ENCODE measurements at regions not wholly inside any gene's neighbourhood (a gene's known extent, or its start where the extent isn't known, plus 50 kb on each side); places are given as distances from the start of the nearest gene placed in this dataset.

DNA sequence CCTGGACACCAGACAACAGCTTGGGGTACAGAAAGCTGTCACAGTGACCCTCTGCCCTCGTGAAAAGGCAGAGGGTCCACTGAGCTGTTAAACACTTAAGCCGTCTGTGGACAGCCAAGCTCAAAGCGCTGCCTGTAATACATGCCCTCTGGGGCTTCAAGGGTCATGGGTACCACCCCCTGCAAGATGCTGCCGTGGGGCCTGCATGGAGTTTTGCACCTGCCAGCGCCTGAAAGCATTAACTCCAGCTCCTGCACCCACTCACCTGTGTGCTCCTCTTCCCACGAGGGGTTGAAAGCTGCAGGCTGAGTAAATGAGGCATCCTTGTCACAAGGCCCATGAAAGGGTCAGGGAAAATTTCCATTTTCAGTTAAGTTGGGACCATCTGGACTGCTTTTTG is 70.6 kb upstream of the PHLPP1 start:
- Histone ChIP-seq H3K56ac (ENCODE audit: extremely low read depth, insufficient read depth, low read length) (no peak overlapping the region), H3K79me1 (ENCODE audit: low read depth in 1 of 2, low read length in 2 of 2) (no peaks in the 10 kb centered on the region), H2BK5ac (ENCODE audit: low read depth, low read length, poor library complexity, severe bottlenecking) (no peak overlapping the region), H2AK9ac (replicated peaks; ENCODE audit: low read depth, low read length, poor library complexity) (no peak overlapping the region), H3K9me3 (ENCODE audit: control insufficient read depth, insufficient read depth, low read length) (no peaks in the 10 kb centered on the region; the same call in 1 of the 2 replicates), H2BK120ac (ENCODE audit: low read depth, low read length) (no peak overlapping the region), H2BK15ac (ENCODE audit: low read depth, low read length) (no peak overlapping the region), H3K9me1 (ENCODE audit: insufficient read depth, low read length) (no peaks in the 10 kb centered on the region), H4K5ac (ENCODE audit: low read depth, low read length) (no peak overlapping the region), H4K8ac (ENCODE audit: low read depth in 2 of 2, low read length in 2 of 2) (no peak overlapping the region), H3K4me1 (ENCODE audit: control insufficient read depth, insufficient read depth, low read length) (no peaks in the 10 kb centered on the region), H3K4ac (ENCODE audit: low read depth, low read length) (no peak overlapping the region), H3K4me2 (ENCODE audit: low read depth, low read length) (no peak overlapping the region), H3K27ac (ENCODE audit: insufficient read depth, low read length) (no peak overlapping the region), H3K4me3 (ENCODE audit: insufficient read depth, low read depth, low read length) (no peak overlapping the region), H3K14ac (replicated peaks; ENCODE audit: low read depth, low read length) (no peak overlapping the region), H3K36me3 (ENCODE audit: control insufficient read depth, insufficient read depth, low read length) (no peaks in the 10 kb centered on the region), H2AFZ (replicated peaks; ENCODE audit: low read length, poor library complexity) (no peak overlapping the region), H3K9ac (ENCODE audit: low read depth, low read length) (no peak overlapping the region), H2AK5ac (ENCODE audit: low read depth, low read length) (no peak overlapping the region), H3K27me3 (ENCODE audit: control insufficient read depth, insufficient read depth, low read length) (no peaks in the 10 kb centered on the region; the same call in 1 of the 2 replicates), H3K23ac (ENCODE audit: low read depth, low read length) (no peak overlapping the region), H4K91ac (ENCODE audit: insufficient read depth, low read depth, low read length) (no peak overlapping the region), H4K20me1 (ENCODE audit: insufficient read depth, low read length) (no peaks in the 10 kb centered on the region), H2BK20ac (ENCODE audit: low read depth, low read length) (no peak overlapping the region), H3K18ac (ENCODE audit: low read depth, low read length) (no peak overlapping the region)
- ATAC-seq (ENCODE audit: low read depth) (no peak), DNase-seq (no peak)
- intact Hi-C loops (cut with micrococcal nuclease) (no loop called here), dilution Hi-C loops (cut with HindIII; ENCODE audit: low sequenced_read_pairs, unreplicated experiment) (no loop called here), in situ Hi-C loops (cut with MboI; ENCODE audit: low sequenced_read_pairs) (no loop called here)
- WGBS, 2 experiments (ENCODE audit: extremely low coverage in 2 of 2, insufficient read length in 1 of 2), result 20% methylated on average over 1 of the region's 6 CpGs; no CpG with 5 or more reads in 1 of the 2 experiments
- TF ChIP-seq BHLHE40 (IDR thresholded peaks at IDR 0.05; ENCODE audit: low read depth, low read length) (no peak), MAZ (IDR thresholded peaks at IDR 0.05; ENCODE audit: borderline replicate concordance, low read depth, low read length) (no peak), POLR2A (IDR thresholded peaks at IDR 0.05; ENCODE audit: low read depth, low read length) (no peak), RFX5 (IDR thresholded peaks at IDR 0.05; ENCODE audit: low read depth, low read length) (no peak)
- TF ChIP-seq, protein P1, sequence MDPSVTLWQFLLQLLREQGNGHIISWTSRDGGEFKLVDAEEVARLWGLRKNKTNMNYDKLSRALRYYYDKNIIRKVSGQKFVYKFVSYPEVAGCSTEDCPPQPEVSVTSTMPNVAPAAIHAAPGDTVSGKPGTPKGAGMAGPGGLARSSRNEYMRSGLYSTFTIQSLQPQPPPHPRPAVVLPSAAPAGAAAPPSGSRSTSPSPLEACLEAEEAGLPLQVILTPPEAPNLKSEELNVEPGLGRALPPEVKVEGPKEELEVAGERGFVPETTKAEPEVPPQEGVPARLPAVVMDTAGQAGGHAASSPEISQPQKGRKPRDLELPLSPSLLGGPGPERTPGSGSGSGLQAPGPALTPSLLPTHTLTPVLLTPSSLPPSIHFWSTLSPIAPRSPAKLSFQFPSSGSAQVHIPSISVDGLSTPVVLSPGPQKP (IDR thresholded peaks at IDR 0.05; ENCODE audit: borderline replicate concordance, low read depth, low read length), result no peak
- no TSS peak for BruUV-seq (replicated peaks)
- ChIA-PET POLR2A (ENCODE audit: unreplicated experiment) (no interaction called here), CTCF (interaction anchor here (0.8 kb wide), 1 partner anchor 28 kb away, joined by 3 read pairs; no protein-coding TSS in a partner anchor)

Measured in IMR-90 (cell line).